Osteocyte (in vitro differentiated cells): ENCODE measurements at regions not wholly inside any gene's neighbourhood (a gene's known extent, or its start where the extent isn't known, plus 50 kb on each side); places are given as distances from the start of the nearest gene placed in this dataset.

Experiments used
- DNase-seq: peaks from one replicate; pipeline ENCODE4 v3.0.0; 2021; ENCODE audit warnings: mixed read lengths; ENCODE audit not compliant: unreplicated experiment; ENCODE audit errors: extremely low spot score
- H3K27ac Mint-ChIP-seq: one replicate; pipeline ENCODE4 v1.8.0; 2021; ENCODE audit warnings: mild to moderate bottlenecking, mixed read lengths; ENCODE audit not compliant: unreplicated experiment
- H3K27me3 Mint-ChIP-seq: one replicate; pipeline ENCODE4 v1.8.0; 2021; ENCODE audit warnings: mixed read lengths; ENCODE audit not compliant: unreplicated experiment
- H3K36me3 Mint-ChIP-seq: one replicate; pipeline ENCODE4 v1.8.0; 2021; ENCODE audit warnings: mixed read lengths; ENCODE audit not compliant: unreplicated experiment
- H3K4me1 Mint-ChIP-seq: one replicate; pipeline ENCODE4 v1.8.0; 2021; ENCODE audit warnings: mixed read lengths; ENCODE audit not compliant: unreplicated experiment
- H3K4me3 Mint-ChIP-seq: one replicate; pipeline ENCODE4 v1.8.0; 2021; ENCODE audit warnings: mild to moderate bottlenecking, moderate library complexity, mixed read lengths; ENCODE audit not compliant: unreplicated experiment
- H3K9me3 Mint-ChIP-seq: one replicate; pipeline ENCODE4 v1.8.0; 2021; ENCODE audit warnings: mixed read lengths; ENCODE audit not compliant: unreplicated experiment
- CTCF ChIP-seq: fragments of 200-600 bp; sonication (generic); IDR thresholded peaks from 2 replicates; pipeline ENCODE4 v1.5.0; 2021; ENCODE audit warnings: antibody characterized with exemption, mild to moderate bottlenecking, moderate library complexity

DNA sequence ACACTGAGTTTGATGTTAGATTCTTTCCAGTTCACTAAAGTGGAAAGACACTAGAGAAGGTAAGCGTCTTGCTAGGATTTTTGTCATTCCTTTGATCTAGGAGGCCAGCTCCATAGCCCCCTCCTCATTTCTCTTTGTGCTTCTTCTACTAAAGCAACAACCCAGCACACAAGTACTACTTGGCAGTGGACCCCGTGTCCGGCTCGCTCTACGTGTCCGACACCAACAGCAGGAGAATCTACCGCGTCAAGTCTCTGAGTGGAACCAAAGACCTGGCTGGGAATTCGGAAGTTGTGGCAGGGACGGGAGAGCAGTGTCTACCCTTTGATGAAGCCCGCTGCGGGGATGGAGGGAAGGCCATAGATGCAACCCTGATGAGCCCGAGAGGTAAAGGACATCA lies 76.6 kb upstream of the WWC1 start:
- no peak overlapping the region for H3K4me3 Mint-ChIP-seq
- H3K36me3 Mint-ChIP-seq = no peaks in the 10 kb centered on the region
- H3K9me3 Mint-ChIP-seq = no peaks in the 10 kb centered on the region
- H3K4me1 Mint-ChIP-seq = peaks cover 3% of the 10 kb centered on the region
- DNase-seq = no peak
- TF ChIP-seq CTCF = no peak
- H3K27ac Mint-ChIP-seq = no peak overlapping the region
- peaks cover 5% of the 10 kb centered on the region for H3K27me3 Mint-ChIP-seq

DNA sequence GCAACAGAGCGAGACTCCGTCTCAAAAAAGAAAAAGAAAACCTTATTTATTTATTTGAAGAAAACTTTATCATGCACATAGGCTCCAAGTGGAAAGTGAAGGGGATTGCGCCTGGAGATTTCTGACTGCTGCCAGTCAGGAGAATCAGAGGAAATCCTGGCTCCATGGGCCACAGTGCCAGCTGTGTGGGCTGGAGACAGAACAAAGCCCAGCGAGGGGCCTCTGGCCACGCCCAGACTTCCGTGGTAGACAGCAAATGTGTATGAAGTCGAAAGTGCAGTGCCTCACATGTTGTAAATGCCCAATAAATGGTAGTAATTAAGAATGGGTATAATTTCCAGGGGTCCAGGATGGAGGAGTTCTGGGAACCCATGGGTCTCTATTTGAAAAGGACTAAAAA lies 75.8 kb upstream of the WWC1 start:
- no peaks in the 10 kb centered on the region for H3K36me3 Mint-ChIP-seq
- no peak for DNase-seq
- H3K4me3 Mint-ChIP-seq = no peak overlapping the region
- H3K9me3 Mint-ChIP-seq = no peaks in the 10 kb centered on the region
- no peak for TF ChIP-seq CTCF
- H3K27me3 Mint-ChIP-seq = peaks cover 5% of the 10 kb centered on the region
- peaks cover 3% of the 10 kb centered on the region for H3K4me1 Mint-ChIP-seq
- H3K27ac Mint-ChIP-seq = no peak overlapping the region

GRCh38 chr5:168216989-168217388 lies 74.5 kb upstream of the WWC1 start:
- no peak for TF ChIP-seq CTCF
- H3K36me3 Mint-ChIP-seq = no peaks in the 10 kb centered on the region
- no peak overlapping the region for H3K27ac Mint-ChIP-seq
- no peak for DNase-seq
- no peak overlapping the region for H3K4me3 Mint-ChIP-seq
- peaks cover 6% of the 10 kb centered on the region for H3K27me3 Mint-ChIP-seq
- no peaks in the 10 kb centered on the region for H3K9me3 Mint-ChIP-seq
- H3K4me1 Mint-ChIP-seq = peaks cover 3% of the 10 kb centered on the region

GRCh38 chr5:168217497-168217896 lies 73.9 kb upstream of the WWC1 start:
- H3K27ac Mint-ChIP-seq = no peak overlapping the region
- DNase-seq = no peak
- no peaks in the 10 kb centered on the region for H3K36me3 Mint-ChIP-seq
- TF ChIP-seq CTCF = no peak
- H3K27me3 Mint-ChIP-seq = peaks cover 11% of the 10 kb centered on the region
- H3K9me3 Mint-ChIP-seq = no peaks in the 10 kb centered on the region
- peaks cover 3% of the 10 kb centered on the region for H3K4me1 Mint-ChIP-seq
- H3K4me3 Mint-ChIP-seq = no peak overlapping the region

- Mint-ChIP-seq H3K27ac (no peak overlapping the region), H3K36me3 (no peaks in the 10 kb centered on the region), H3K9me3 (no peaks in the 10 kb centered on the region), H3K4me1 (peaks cover 3% of the 10 kb centered on the region), H3K27me3 (peaks cover 10% of the 10 kb centered on the region), H3K4me3 (no peak overlapping the region)
- DNase-seq = no peak
- no peak for TF ChIP-seq CTCF
Observed at GRCh38 chr5:168218746-168219145, 72.7 kb upstream of the WWC1 start.
